DND-41 (cell line): ENCODE measurements at regions not wholly inside any gene's neighbourhood (a gene's known extent, or its start where the extent isn't known, plus 50 kb on each side); places are given as distances from the start of the nearest gene placed in this dataset.

Experiments used
- EZH2 ChIP-seq: IDR thresholded peaks from 3 replicates; pipeline ENCODE4 v1.6.1; 2012; ENCODE audit warnings: borderline replicate concordance, low read depth, mild to moderate bottlenecking, moderate library complexity, low read length, inconsistent platforms; ENCODE audit not compliant: severe bottlenecking
- TF ChIP-seq, protein P1 (sequence below): IDR thresholded peaks from 2 replicates; pipeline ENCODE4 v1.5.1; 2012; ENCODE audit warnings: borderline replicate concordance, low read length, moderate library complexity, mild to moderate bottlenecking; ENCODE audit not compliant: poor library complexity, severe bottlenecking; ENCODE audit errors: extremely low read depth

DNA sequence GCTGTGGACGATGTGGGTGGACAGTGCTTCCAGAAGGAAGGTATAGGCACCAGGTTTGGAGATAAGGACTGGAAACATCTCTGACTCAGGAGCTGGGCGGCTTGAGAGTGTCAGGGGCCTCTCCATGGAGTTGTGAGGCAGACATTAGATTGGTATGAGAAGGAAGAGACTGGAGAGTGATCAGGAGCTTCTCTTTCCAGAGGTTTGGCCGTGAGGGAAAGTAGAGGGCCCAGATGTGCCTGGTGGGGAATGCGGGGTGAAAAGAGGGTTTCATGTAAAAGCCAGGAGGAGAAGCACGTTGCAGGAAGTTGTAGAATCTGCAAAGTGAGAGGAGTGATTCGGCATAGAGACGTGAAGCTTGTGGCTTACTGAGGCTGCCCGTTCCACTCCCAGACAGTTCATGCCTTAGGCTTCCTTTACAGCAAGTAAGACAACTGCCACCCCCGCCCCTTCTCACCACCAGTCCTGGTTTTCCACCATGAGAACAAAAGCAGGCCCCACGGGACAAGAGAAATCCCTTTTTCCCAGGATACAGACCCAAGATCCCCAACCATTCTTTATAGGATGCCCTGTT, 166.3 kb upstream of the HDAC4 start:
- TF ChIP-seq, protein P1, sequence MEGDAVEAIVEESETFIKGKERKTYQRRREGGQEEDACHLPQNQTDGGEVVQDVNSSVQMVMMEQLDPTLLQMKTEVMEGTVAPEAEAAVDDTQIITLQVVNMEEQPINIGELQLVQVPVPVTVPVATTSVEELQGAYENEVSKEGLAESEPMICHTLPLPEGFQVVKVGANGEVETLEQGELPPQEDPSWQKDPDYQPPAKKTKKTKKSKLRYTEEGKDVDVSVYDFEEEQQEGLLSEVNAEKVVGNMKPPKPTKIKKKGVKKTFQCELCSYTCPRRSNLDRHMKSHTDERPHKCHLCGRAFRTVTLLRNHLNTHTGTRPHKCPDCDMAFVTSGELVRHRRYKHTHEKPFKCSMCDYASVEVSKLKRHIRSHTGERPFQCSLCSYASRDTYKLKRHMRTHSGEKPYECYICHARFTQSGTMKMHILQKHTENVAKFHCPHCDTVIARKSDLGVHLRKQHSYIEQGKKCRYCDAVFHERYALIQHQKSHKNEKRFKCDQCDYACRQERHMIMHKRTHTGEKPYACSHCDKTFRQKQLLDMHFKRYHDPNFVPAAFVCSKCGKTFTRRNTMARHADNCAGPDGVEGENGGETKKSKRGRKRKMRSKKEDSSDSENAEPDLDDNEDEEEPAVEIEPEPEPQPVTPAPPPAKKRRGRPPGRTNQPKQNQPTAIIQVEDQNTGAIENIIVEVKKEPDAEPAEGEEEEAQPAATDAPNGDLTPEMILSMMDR: no peak
- no peak for TF ChIP-seq EZH2
